ENCODE measurements at regions not wholly inside any gene's neighbourhood (a gene's known extent, or its start where the extent isn't known, plus 50 kb on each side); places are given as distances from the start of the nearest gene placed in this dataset.
"Not testable (repeated sequence)": the region's sequence is repeated elsewhere in the genome, so short reads cannot be mapped to it uniquely, and the experiment has no call there.

DNA sequence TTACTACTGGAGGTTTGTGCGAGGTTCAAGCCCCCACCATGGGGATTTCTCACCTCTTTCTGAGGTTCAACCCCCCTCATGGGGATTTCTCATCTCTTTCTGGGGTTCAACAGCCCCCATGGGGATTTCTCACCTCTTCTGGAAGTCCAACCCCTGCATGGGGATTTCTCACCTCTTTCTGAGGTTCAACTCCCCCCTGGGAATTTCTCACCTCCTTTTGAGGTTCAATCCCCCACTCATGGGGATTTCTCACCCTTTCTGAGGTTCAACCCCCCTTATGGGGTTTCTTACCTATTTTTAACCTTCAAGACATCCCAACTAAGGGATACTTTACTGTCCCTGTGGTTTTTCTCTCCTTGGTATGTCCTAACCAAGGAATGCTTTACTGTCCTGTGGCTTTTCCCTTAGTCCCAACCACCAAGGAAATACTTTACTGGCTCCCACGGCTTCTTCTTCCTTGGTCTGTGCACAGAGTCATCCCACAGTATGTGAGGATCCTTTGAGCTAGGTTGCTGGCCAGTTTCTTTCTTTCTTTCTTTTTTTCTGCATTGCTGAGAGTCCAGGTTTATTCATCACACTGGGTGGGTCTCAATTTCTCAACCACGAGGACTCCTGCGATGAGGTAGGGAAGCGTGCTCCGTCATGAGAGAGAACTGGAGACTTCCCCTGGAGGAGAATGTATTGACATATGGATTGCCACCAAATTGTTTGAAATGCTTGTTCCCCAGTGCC lies 2140.2 kb downstream of the TP53TG3F start:
- Histone ChIP-seq H3K27me3 (ENCODE audit: control insufficient read depth, insufficient read depth, low read length) (no peaks in the 10 kb centered on the region), H3K36me3 (ENCODE audit: control insufficient read depth, insufficient read depth, low read length) (no peaks in the 10 kb centered on the region), H3K4me3 (ENCODE audit: low read depth, low read length) (no peak overlapping the region)
- DNase-seq (ENCODE audit: low read depth), result peak; percentile 5
- no peak for FAIRE-seq
- TF ChIP-seq, protein P1, sequence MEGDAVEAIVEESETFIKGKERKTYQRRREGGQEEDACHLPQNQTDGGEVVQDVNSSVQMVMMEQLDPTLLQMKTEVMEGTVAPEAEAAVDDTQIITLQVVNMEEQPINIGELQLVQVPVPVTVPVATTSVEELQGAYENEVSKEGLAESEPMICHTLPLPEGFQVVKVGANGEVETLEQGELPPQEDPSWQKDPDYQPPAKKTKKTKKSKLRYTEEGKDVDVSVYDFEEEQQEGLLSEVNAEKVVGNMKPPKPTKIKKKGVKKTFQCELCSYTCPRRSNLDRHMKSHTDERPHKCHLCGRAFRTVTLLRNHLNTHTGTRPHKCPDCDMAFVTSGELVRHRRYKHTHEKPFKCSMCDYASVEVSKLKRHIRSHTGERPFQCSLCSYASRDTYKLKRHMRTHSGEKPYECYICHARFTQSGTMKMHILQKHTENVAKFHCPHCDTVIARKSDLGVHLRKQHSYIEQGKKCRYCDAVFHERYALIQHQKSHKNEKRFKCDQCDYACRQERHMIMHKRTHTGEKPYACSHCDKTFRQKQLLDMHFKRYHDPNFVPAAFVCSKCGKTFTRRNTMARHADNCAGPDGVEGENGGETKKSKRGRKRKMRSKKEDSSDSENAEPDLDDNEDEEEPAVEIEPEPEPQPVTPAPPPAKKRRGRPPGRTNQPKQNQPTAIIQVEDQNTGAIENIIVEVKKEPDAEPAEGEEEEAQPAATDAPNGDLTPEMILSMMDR (IDR thresholded peaks at IDR 0.05; ENCODE audit: insufficient read depth, low read length, severe bottlenecking), result no peak

DNA sequence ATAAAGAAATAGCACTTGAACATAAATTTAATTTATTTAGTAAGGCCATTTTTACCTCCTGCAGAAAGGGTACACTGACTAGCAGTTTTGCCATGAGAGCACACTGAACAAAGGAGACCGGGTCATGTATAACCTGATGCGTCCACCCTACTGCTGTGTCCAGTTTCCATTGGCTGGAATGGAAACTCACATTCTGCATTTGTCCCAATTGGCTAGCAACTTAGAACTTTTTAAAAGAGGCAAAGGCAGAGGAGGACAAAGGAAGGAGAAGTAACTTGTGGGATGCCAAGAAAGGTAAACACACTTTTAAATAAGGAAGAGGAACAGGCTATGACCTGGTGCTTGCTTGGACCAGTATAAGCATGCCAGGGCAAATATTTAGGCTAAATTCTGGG lies 2140.7 kb downstream of the TP53TG3F start:
- not testable (repeated sequence) for H3K27me3 ChIP-seq (ENCODE audit: control insufficient read depth, insufficient read depth, low read length); H3K4me3 ChIP-seq (ENCODE audit: low read depth, low read length); DNase-seq (ENCODE audit: low read depth); FAIRE-seq; H3K36me3 ChIP-seq (ENCODE audit: control insufficient read depth, insufficient read depth, low read length)

DNA sequence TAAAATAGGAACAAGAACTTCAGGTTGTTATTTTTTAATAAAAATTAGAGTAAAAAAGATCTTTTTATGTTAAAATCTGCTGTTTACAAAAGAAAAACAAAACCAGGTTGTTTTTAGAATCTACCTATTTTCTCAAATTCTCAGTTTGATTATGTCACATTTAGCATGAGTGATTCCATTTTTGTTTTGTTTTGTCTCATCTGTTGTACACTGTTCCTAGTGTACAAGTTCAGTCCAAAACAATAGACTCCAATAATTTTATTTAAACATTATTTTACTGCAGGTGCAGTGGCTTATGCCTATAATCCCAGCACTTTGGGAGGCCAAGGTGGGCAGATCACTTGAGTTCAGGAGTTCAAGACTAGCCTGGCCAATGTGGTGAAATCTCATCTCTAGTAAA lies 2142.7 kb downstream of the TP53TG3F start:
- H3K27me3 ChIP-seq (ENCODE audit: control insufficient read depth, insufficient read depth, low read length), result no peaks in the 10 kb centered on the region
- no peaks in the 10 kb centered on the region for H3K36me3 ChIP-seq (ENCODE audit: control insufficient read depth, insufficient read depth, low read length)
- DNase-seq (ENCODE audit: low read depth), result no peak
- TF ChIP-seq, protein P1 (IDR thresholded peaks at IDR 0.05; ENCODE audit: insufficient read depth, low read length, severe bottlenecking), result no peak
- H3K4me3 ChIP-seq (ENCODE audit: low read depth, low read length), result no peak overlapping the region
- FAIRE-seq, result no peak

DNA sequence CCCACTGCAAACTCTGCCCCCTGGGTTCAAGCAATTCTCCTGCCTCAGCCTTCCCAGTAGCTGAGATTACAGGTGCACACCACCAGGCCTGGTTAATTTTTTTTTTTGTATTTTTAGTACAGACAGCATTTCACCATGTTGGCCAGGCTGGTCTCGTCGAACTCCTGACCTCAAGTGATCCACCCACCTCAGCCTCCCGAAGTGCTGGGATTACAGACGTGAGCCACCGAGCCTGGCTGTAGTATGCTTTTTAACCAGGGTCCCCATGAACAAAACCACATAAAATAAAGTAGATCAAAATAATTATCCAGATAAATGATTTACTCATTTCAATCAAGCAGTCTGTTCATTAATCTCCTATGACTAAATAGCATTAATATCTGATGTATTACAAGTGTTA lies 2144.0 kb downstream of the TP53TG3F start:
- not testable (repeated sequence) for H3K4me3 ChIP-seq (ENCODE audit: low read depth, low read length); DNase-seq (ENCODE audit: low read depth); H3K27me3 ChIP-seq (ENCODE audit: control insufficient read depth, insufficient read depth, low read length); H3K36me3 ChIP-seq (ENCODE audit: control insufficient read depth, insufficient read depth, low read length); FAIRE-seq

DNA sequence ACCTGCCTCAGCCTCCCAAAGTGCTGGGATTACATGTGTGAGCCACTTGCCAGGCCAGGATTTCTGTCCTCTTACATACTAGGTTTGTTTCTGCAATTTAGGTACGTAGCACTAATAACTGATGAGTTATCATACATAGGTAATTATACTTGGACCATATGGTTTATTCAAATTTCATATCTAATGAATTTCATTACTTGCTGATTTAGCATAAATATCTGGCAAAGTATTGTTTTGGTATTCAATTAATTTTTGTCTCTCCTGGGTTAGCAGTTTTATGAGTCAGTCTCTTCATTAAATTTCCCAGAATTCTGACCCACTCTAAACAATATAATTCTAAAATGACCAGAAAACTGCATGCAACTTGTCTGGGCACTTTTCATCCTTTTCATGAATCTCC lies 2146.5 kb downstream of the TP53TG3F start:
- TF ChIP-seq, protein P1 (IDR thresholded peaks at IDR 0.05; ENCODE audit: insufficient read depth, low read length, severe bottlenecking), result no peak
- Histone ChIP-seq H3K4me3 (ENCODE audit: low read depth, low read length) (no peak overlapping the region), H3K27me3 (ENCODE audit: control insufficient read depth, insufficient read depth, low read length) (no peaks in the 10 kb centered on the region), H3K36me3 (ENCODE audit: control insufficient read depth, insufficient read depth, low read length) (no peaks in the 10 kb centered on the region)
- DNase-seq (ENCODE audit: low read depth), result no peak
- FAIRE-seq, result no peak

DNA sequence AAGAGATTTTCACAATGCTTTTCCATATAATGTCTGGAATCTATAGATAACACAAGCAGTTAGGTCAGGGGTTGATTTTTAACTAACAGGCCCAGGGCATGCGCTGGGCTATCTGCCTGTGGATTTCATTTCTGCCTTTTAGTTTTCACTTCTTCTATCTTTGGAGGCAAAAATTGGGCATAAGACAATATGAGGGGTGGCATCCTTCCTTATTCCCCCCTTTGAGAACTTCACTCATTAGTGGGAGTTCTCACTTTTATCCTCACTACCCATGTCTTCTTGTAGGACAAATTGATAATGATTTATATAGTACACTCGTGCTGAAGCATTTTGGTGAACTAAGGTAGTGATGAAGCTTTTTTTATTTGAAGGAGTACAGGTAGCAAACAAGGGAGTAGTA lies 2155.5 kb downstream of the TP53TG3F start:
- DNase-seq (ENCODE audit: low read depth); H3K27me3 ChIP-seq (ENCODE audit: control insufficient read depth, insufficient read depth, low read length); H3K4me3 ChIP-seq (ENCODE audit: low read depth, low read length); H3K36me3 ChIP-seq (ENCODE audit: control insufficient read depth, insufficient read depth, low read length); FAIRE-seq: not testable (repeated sequence)

DNA sequence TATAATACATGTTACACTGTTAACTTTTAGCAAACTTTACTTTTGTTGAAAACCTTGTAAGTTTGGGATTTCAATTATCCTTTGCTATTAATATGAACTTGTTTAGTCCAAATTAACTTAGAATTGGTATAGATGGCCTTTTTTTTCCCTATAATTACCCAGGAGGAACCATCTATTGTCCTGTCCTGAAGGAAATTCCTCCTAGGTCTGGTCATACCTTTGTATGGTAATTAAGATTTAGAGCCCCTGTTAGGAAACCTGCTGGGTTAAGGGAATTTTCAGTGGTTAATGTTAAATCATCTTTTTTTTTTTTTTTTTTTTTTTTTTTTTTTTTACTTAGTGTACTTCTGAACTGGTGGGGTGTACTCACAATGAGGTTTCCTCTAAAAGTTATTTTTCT lies 2159.8 kb downstream of the TP53TG3F start:
- DNase-seq (ENCODE audit: low read depth); H3K27me3 ChIP-seq (ENCODE audit: control insufficient read depth, insufficient read depth, low read length); H3K36me3 ChIP-seq (ENCODE audit: control insufficient read depth, insufficient read depth, low read length); H3K4me3 ChIP-seq (ENCODE audit: low read depth, low read length); FAIRE-seq: not testable (repeated sequence)

DNA sequence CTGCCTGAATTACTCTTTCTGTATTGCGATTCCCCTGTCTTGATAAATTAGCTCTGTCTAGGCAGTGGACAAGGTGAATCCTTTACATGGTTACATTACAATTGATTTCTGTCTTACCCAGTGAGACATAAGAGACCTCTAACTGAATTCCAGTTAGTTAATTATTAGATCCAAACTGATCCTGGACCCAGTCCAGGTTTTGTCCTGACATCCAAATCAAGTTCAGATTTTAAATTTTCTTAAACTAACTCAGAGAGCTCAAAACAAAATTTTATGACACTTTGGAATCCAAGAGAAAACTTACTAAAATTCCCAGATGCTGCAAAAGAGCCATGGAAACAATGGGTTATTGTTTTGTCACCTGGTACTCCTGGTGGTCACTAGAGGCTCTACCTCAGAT lies 2166.6 kb downstream of the TP53TG3F start:
- Histone ChIP-seq H3K27me3 (ENCODE audit: control insufficient read depth, insufficient read depth, low read length) (no peaks in the 10 kb centered on the region), H3K4me3 (ENCODE audit: low read depth, low read length) (no peak overlapping the region), H3K36me3 (ENCODE audit: control insufficient read depth, insufficient read depth, low read length) (no peaks in the 10 kb centered on the region)
- FAIRE-seq (no peak), DNase-seq (ENCODE audit: low read depth) (no peak)
- TF ChIP-seq, protein P1 (IDR thresholded peaks at IDR 0.05; ENCODE audit: insufficient read depth, low read length, severe bottlenecking), result no peak
